ENCODE measurements at regions not wholly inside any gene's neighbourhood (a gene's known extent, or its start where the extent isn't known, plus 50 kb on each side); places are given as distances from the start of the nearest gene placed in this dataset.

DNA sequence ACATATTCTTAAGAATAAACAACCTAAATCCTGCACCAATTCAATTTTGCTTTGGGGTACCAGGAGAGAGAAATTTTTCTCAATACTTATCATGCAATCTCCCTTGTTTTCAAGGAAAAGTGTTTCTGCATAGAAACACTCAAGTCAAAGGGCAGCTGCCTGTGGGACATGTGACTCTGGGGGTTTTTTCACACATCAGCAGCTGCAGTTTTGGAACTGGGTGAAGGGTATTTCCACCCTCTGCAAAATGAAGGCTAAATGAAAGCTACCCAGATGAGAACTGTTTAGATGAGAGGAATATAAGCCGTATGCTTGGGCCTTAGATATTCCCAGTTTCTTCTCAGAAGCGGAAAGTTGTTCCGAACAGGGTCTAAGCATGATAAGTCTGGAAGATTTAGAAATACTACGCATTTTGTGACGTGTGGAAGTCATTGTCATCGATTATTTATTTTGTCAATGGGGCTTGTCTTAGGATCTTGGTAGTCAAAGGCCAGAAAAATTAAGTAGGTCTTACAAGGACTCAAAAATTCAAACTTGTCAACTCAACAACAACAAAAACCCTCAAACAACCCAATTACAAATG, 64.3 kb upstream of the BOD1 start:
- TF ChIP-seq, protein P1, sequence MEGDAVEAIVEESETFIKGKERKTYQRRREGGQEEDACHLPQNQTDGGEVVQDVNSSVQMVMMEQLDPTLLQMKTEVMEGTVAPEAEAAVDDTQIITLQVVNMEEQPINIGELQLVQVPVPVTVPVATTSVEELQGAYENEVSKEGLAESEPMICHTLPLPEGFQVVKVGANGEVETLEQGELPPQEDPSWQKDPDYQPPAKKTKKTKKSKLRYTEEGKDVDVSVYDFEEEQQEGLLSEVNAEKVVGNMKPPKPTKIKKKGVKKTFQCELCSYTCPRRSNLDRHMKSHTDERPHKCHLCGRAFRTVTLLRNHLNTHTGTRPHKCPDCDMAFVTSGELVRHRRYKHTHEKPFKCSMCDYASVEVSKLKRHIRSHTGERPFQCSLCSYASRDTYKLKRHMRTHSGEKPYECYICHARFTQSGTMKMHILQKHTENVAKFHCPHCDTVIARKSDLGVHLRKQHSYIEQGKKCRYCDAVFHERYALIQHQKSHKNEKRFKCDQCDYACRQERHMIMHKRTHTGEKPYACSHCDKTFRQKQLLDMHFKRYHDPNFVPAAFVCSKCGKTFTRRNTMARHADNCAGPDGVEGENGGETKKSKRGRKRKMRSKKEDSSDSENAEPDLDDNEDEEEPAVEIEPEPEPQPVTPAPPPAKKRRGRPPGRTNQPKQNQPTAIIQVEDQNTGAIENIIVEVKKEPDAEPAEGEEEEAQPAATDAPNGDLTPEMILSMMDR (IDR thresholded peaks at IDR 0.05): no peak
- TF ChIP-seq POLR2AphosphoS5 (IDR thresholded peaks at IDR 0.05) (no peak), EP300 (IDR thresholded peaks at IDR 0.05) (no peak), POLR2A (IDR thresholded peaks at IDR 0.05) (no peak)

Data from upper lobe of left lung (tissue), 4 donors.